Breast epithelium (tissue), 4 donors: ENCODE measurements at regions not wholly inside any gene's neighbourhood (a gene's known extent, or its start where the extent isn't known, plus 50 kb on each side); places are given as distances from the start of the nearest gene placed in this dataset.

Source experiments
- DNase-seq, 2 donors: peaks; one replicate each; pipeline ENCODE4 v3.0.0-alpha.2; 2019; ENCODE audit warnings: low spot score in 2 of 2
- H3K27ac ChIP-seq, 2 donors: fragments of 200-600 bp; sonication (generic) in 1 of 2; one replicate each; pipeline ENCODE4 v1.5.1; 2016 to 2019; ENCODE audit warnings: mild to moderate bottlenecking in 1 of 2
- H3K27me3 ChIP-seq, 2 donors: fragments of 200-600 bp; sonication (generic) in 1 of 2; one replicate each; pipeline versions ENCODE4 v1.5.1 to v1.6.0; 2017 to 2019; ENCODE audit warnings: control low read depth in 1 of 2, mild to moderate bottlenecking in 1 of 2
- H3K36me3 ChIP-seq: fragments of 200-600 bp; one replicate; pipeline ENCODE4 v1.5.1; 2019
- H3K4me1 ChIP-seq, 2 donors: fragments of 200-600 bp; sonication (generic); one replicate each; pipeline ENCODE4 v1.5.1; 2016 to 2019; ENCODE audit warnings: control low read depth in 1 of 2
- H3K4me3 ChIP-seq, 3 donors: fragments of 200-600 bp; sonication (generic); 1 replicate in 2 of 3; 2 replicates in 1 of 3; pipeline ENCODE4 v1.5.1; 2016 to 2019; ENCODE audit warnings: mild to moderate bottlenecking in 3 of 3, moderate library complexity in 2 of 3
- H3K9me3 ChIP-seq, 2 donors: fragments of 200-600 bp; sonication (generic) in 1 of 2; one replicate each; pipeline ENCODE4 v1.5.1; 2016 to 2019; ENCODE audit warnings: control low read depth in 1 of 2
- POLR2A ChIP-seq: fragments of 450-650 bp; IDR thresholded peaks from one replicate; pipeline ENCODE4 v1.6.1; 2016; ENCODE audit warnings: antibody characterized with exemption, mild to moderate bottlenecking, moderate library complexity
- POLR2AphosphoS5 ChIP-seq, 3 donors: sonication (generic); formaldehyde crosslinking; IDR thresholded peaks; one replicate each; pipeline ENCODE4 v1.6.1; 2017; ENCODE audit warnings: antibody characterized with exemption in 3 of 3
- intact Hi-C: fragments of 100-400 bp; cut with DNase I; formaldehyde crosslinking; loops from one replicate; pipeline ENCODE4 v1.15.1; 2023; ENCODE audit warnings: low total_unique reads
- TF ChIP-seq, protein P1 (sequence below), 3 donors: fragments of 450-650 bp; IDR thresholded peaks; one replicate each; pipeline ENCODE4 v1.5.1; 2016 to 2017; ENCODE audit warnings: antibody characterized with exemption in 3 of 3, mild to moderate bottlenecking in 3 of 3, moderate library complexity in 3 of 3

DNA sequence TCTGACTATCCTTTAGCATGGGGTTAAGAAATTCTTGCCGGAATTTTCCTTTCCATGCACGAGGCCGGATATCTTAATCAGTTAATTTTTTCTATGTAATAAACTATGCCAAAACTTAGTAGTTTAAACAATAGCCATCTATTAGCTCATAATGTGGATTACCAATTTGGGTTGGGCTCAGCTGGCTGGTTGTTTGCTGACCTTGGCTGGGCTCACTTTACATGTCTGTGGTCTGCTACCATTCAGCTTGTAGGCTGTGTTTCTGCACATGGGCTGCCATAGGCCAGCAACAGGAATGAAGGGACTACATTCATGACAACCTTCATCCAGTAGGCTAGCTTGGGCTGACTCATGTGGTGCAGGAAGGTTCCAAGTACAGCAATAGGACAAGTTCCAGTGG lies 56.0 kb upstream of the NTPCR start:
- Histone ChIP-seq H3K4me1 (no peaks in the 10 kb centered on the region), H3K27me3 (no peaks in the 10 kb centered on the region), H3K36me3 (no peaks in the 10 kb centered on the region), H3K27ac (no peak overlapping the region), H3K4me3 (no peak overlapping the region), H3K9me3 (peaks cover 0 to 7% of the 10 kb centered on the region in 2 donors)
- intact Hi-C loops = loop anchor here (5.0 kb wide), 1 partner anchor 1437 kb away; no protein-coding TSS in a partner anchor
- no peak for DNase-seq
- TF ChIP-seq POLR2A (no peak), POLR2AphosphoS5 (IDR thresholded peaks at IDR 0.05) (no peak)
- TF ChIP-seq, protein P1, sequence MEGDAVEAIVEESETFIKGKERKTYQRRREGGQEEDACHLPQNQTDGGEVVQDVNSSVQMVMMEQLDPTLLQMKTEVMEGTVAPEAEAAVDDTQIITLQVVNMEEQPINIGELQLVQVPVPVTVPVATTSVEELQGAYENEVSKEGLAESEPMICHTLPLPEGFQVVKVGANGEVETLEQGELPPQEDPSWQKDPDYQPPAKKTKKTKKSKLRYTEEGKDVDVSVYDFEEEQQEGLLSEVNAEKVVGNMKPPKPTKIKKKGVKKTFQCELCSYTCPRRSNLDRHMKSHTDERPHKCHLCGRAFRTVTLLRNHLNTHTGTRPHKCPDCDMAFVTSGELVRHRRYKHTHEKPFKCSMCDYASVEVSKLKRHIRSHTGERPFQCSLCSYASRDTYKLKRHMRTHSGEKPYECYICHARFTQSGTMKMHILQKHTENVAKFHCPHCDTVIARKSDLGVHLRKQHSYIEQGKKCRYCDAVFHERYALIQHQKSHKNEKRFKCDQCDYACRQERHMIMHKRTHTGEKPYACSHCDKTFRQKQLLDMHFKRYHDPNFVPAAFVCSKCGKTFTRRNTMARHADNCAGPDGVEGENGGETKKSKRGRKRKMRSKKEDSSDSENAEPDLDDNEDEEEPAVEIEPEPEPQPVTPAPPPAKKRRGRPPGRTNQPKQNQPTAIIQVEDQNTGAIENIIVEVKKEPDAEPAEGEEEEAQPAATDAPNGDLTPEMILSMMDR (IDR thresholded peaks at IDR 0.05) = no peak

DNA sequence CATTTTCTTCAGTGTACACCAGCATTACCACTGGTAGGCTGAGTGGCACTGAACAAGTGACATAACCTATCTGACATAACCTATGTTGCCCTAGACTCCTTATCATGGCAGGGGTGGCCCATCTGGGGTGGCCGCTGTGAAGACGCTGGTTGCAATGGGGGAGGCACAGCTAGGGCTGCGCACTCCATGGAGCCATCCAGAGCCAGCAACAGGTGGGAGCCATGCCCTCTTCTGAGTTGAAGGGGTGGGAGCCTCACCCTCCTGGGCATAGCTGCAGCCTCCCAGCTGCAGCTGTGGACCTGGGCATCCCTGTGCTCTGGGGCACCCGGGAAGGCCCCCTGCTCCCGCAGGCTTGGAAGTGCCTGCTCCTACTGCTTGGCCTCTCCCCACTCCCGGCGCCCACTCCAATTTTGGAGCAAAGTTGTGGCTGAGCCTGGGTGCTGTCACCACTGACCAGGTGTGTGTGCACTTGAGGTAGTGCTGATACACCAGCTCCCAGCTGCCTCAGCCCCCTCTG lies 52.4 kb upstream of the NTPCR start:
- Histone ChIP-seq H3K36me3 (no peaks in the 10 kb centered on the region), H3K4me3 (no peak overlapping the region), H3K27me3 (no peaks in the 10 kb centered on the region), H3K4me1 (peaks cover 0 to 3% of the 10 kb centered on the region in 2 donors), H3K27ac (no peak overlapping the region), H3K9me3 (peaks cover 0 to 7% of the 10 kb centered on the region in 2 donors)
- TF ChIP-seq POLR2A (no peak), POLR2AphosphoS5 (IDR thresholded peaks at IDR 0.05) (no peak)
- TF ChIP-seq, protein P1 (IDR thresholded peaks at IDR 0.05) = no peak
- intact Hi-C loops = no loop called here
- no peak for DNase-seq

DNA sequence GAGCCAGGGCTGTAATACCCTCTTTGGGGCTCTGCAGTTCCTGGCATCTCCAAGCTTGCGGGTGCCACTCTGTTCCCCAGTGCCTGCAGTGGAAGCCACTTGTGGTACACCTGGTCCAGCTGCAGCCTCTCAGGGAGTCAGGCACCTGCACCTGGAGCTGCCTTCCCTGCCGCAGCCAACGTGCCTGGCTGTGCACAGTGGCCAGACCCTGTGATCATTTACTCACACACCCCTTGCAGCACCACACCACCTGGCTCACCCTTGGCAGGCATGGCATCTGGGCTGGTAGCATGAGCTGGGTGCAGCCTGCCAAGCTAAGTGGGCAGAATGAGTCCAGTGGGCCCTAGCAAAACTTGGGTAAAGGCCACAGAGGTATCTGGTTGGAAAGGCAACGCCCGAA lies 51.1 kb upstream of the NTPCR start:
- TF ChIP-seq POLR2A = no peak
- no peak for TF ChIP-seq POLR2AphosphoS5 (IDR thresholded peaks at IDR 0.05)
- TF ChIP-seq, protein P1 (IDR thresholded peaks at IDR 0.05) = no peak
- Histone ChIP-seq H3K27ac (no peak overlapping the region), H3K27me3 (no peaks in the 10 kb centered on the region), H3K9me3 (peaks cover 0 to 6% of the 10 kb centered on the region in 2 donors), H3K4me3 (no peak overlapping the region), H3K4me1 (peaks cover 0 to 3% of the 10 kb centered on the region in 2 donors), H3K36me3 (no peaks in the 10 kb centered on the region)
- intact Hi-C loops = no loop called here
- DNase-seq = no peak

DNA sequence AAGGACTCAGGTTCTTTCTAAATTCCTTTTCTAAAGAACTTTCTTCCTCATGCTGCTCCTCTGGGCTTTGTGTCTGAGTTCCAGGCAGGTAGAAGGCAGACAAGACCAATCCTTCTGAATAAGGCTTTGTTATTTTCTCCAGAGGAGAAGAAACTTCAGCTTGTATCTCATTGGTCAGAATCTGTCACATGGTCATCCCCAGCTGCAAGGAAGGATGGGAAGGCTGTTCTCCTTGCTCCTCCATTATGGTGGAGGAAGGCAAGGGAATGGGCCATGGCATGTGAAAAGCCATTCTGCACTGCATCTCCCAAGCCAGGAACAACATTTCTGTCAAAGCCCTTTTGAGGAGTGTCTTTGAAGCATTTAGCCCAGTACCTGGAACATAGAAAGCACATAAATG lies 50.6 kb upstream of the NTPCR start:
- peaks cover 0 to 3% of the 10 kb centered on the region in 2 donors for H3K4me1 ChIP-seq
- H3K9me3 ChIP-seq = peaks cover 0 to under 1% of the 10 kb centered on the region in 2 donors
- TF ChIP-seq POLR2A = no peak
- no peak for DNase-seq
- no peak overlapping the region for H3K4me3 ChIP-seq
- H3K27me3 ChIP-seq = no peaks in the 10 kb centered on the region
- no peak overlapping the region for H3K27ac ChIP-seq
- no peaks in the 10 kb centered on the region for H3K36me3 ChIP-seq
- intact Hi-C loops = no loop called here
